K562 (cell line): ENCODE measurements at regions not wholly inside any gene's neighbourhood (a gene's known extent, or its start where the extent isn't known, plus 50 kb on each side); places are given as distances from the start of the nearest gene placed in this dataset.

Experiments
- ADNP ChIP-seq: fragments of 200-800 bp; sonication (Bioruptor generic); IDR thresholded peaks from 2 replicates; pipeline ENCODE4 v1.6.1; 2016; ENCODE audit warnings: missing genetic modification characterization, missing compliant biosample characterization
- ATF3 ChIP-seq, 2 experiments: fragments of 450-650 bp in 1 of 2; sonication (generic) in 1 of 2; formaldehyde crosslinking in 1 of 2; IDR thresholded peaks in 1 of 2; conservative IDR thresholded peaks in 1 of 2; 2 replicates each; pipeline versions ENCODE4 v1.6.1 to v1.8.1; 2016 to 2023; ENCODE audit warnings: mild to moderate bottlenecking in 2 of 2, moderate library complexity in 2 of 2, inconsistent platforms in 1 of 2, missing genetic modification reagents in 1 of 2
- CEBPB ChIP-seq: fragments of 450-650 bp; IDR thresholded peaks from 2 replicates; pipeline ENCODE4 v1.6.1; 2016; ENCODE audit warnings: missing genetic modification characterization, missing compliant biosample characterization
- HDAC2 ChIP-seq: fragments of 450-650 bp; IDR thresholded peaks from 2 replicates; pipeline ENCODE4 v1.6.1; 2016; ENCODE audit warnings: mild to moderate bottlenecking
- NFYB ChIP-seq: IDR thresholded peaks from 2 replicates; pipeline ENCODE4 v1.6.1; 2011; ENCODE audit warnings: mild to moderate bottlenecking, moderate library complexity; ENCODE audit not compliant: insufficient read length; ENCODE audit errors: extremely low read depth
- RAD51 ChIP-seq: fragments of 450-650 bp; IDR thresholded peaks from 2 replicates; pipeline ENCODE4 v1.7.1; 2016; ENCODE audit warnings: low read depth, mild to moderate bottlenecking, borderline replicate concordance
- REST ChIP-seq, 2 experiments: fragments of 450-650 bp; formaldehyde crosslinking in 1 of 2; IDR thresholded peaks; 2 replicates each; pipeline versions ENCODE4 v1.4.0 to v1.6.1; 2014 to 2020; ENCODE audit warnings: mild to moderate bottlenecking in 2 of 2, borderline replicate concordance in 1 of 2, low read depth in 1 of 2
- SMAD4 ChIP-seq: fragments of 250-450 bp; sonication (Bioruptor Pico); conservative IDR thresholded peaks from 2 replicates; pipeline ENCODE4 v1.8.0; 2021; ENCODE audit warnings: inconsistent platforms, mild to moderate bottlenecking, moderate library complexity
- USF1 ChIP-seq: sonication (generic); formaldehyde crosslinking; IDR thresholded peaks from 2 replicates; pipeline ENCODE4 v1.9.0; 2022; ENCODE audit warnings: mild to moderate bottlenecking, missing genetic modification reagents
- USF2 ChIP-seq: sonication (generic); formaldehyde crosslinking; IDR thresholded peaks from 2 replicates; pipeline ENCODE4 v1.5.0; 2020; ENCODE audit warnings: missing genetic modification reagents
- ZBTB17 ChIP-seq: fragments of 450-650 bp; formaldehyde crosslinking; IDR thresholded peaks from 2 replicates; pipeline ENCODE4 v1.4.0; 2020; ENCODE audit warnings: mild to moderate bottlenecking
- ZBTB26 ChIP-seq: fragments of 450-650 bp; formaldehyde crosslinking; IDR thresholded peaks from 2 replicates; pipeline ENCODE4 v1.4.0; 2022; ENCODE audit warnings: missing genetic modification characterization
- ZNF197 ChIP-seq: fragments of 200-800 bp; sonication (Bioruptor generic); IDR thresholded peaks from 2 replicates; pipeline ENCODE4 v1.6.1; 2016; ENCODE audit warnings: low read depth, missing genetic modification characterization, missing compliant biosample characterization

- TF ChIP-seq USF1 (CRISPR knock-in tag) (peak; percentile 72), ADNP (tag) (no peak), REST (IDR thresholded peaks at IDR 0.05; ENCODE audit: borderline replicate concordance) (0 out of 2 replicates have a peak, but pooled peaks have one; percentile 8), REST (CRISPR knock-in tag; IDR thresholded peaks at IDR 0.05; ENCODE audit: low read depth) (no peak), ZBTB26 (CRISPR knock-in tag) (no peak), SMAD4 (CRISPR knock-in tag) (no peak), CEBPB (tag) (peak; percentile 45; the same call in 1 of the 2 replicates), NFYB (peak; percentile 37), HDAC2 (no peak), ZNF197 (no peak), RAD51 (peak; percentile 78), ATF3 (IDR thresholded peaks at IDR 0.05) (peak; percentile 74), ATF3 (CRISPR knock-in tag; conservative IDR thresholded peaks at IDR 0.05) (no peak), USF2 (peak; percentile 87), ZBTB17 (CRISPR knock-in tag) (no peak)
These were observed 56.7 kb upstream of the RAD23B start (continued) for GRCh38 chr9:107226421-107226820.
